ENCODE measurements at regions not wholly inside any gene's neighbourhood (a gene's known extent, or its start where the extent isn't known, plus 50 kb on each side); places are given as distances from the start of the nearest gene placed in this dataset.
"Not testable (repeated sequence)": the region's sequence is repeated elsewhere in the genome, so short reads cannot be mapped to it uniquely, and the experiment has no call there.

GRCh38 chr1:87410776-87411480 is 82.2 kb downstream of the LMO4 start:
- H3K9me3 ChIP-seq (replicated peaks in 1 of 2; ENCODE audit: control insufficient read depth in 1 of 2, insufficient read depth in 1 of 2, low read length in 2 of 2) = no peaks in the 10 kb centered on the region
- Mint-ChIP-seq H3K4me3 (no peak overlapping the region), H3K27ac (no peak overlapping the region), H3K4me1 (peaks cover 2% of the 10 kb centered on the region), H3K36me3 (no peaks in the 10 kb centered on the region), H3K27me3 (ENCODE audit: low read depth in 3 of 3) (peaks cover 0 to 4% (median 2%) of the 10 kb centered on the region in 3 donors), H3K9me3 (peaks cover 0 to 3% (median 0%) of the 10 kb centered on the region in 7 donors)
- 100% methylated on average over 1 of the region's 3 CpGs for WGBS (ENCODE audit: insufficient coverage)
- intact Hi-C loops (cut with micrococcal nuclease) = no loop called here
- DNase-seq = no peak
- H3K27ac ChIP-seq (ENCODE audit: low read depth in 1 of 2, low read length in 2 of 2) = no peak overlapping the region
- no peak overlapping the region for H2AFZ ChIP-seq (ENCODE audit: insufficient read depth, low read depth, low read length, poor library complexity, severe bottlenecking)
- no peak overlapping the region for H3K4me3 ChIP-seq (replicated peaks in 1 of 3; ENCODE audit: low read depth in 2 of 3, low read length in 3 of 3)
- no peaks in the 10 kb centered on the region for H3K27me3 ChIP-seq (ENCODE audit: control insufficient read depth in 2 of 2, insufficient read depth in 2 of 2, low read length in 2 of 2)
- no peak for TF ChIP-seq CTCF (IDR thresholded peaks at IDR 0.05)
- no peaks in the 10 kb centered on the region for H4K20me1 ChIP-seq (ENCODE audit: insufficient read depth, low read length)
- no peaks in the 10 kb centered on the region for H3K4me1 ChIP-seq (ENCODE audit: control insufficient read depth in 1 of 2, insufficient read depth in 2 of 2, low read length in 2 of 2)
- no peak overlapping the region for H3K9ac ChIP-seq (ENCODE audit: insufficient read depth, low read length, poor library complexity, severe bottlenecking)
- H3K36me3 ChIP-seq (replicated peaks in 1 of 2; ENCODE audit: control insufficient read depth in 1 of 2, insufficient read depth in 2 of 2, low read length in 2 of 2) = no peaks in the 10 kb centered on the region
- H3K4me2 ChIP-seq (replicated peaks; ENCODE audit: extremely low read depth, low read length, poor library complexity, severe bottlenecking) = no peak overlapping the region
- H3K79me2 ChIP-seq (ENCODE audit: insufficient read depth, low read length) = no peaks in the 10 kb centered on the region

- H3K4me2 ChIP-seq (replicated peaks; ENCODE audit: extremely low read depth, low read length, poor library complexity, severe bottlenecking); H2AFZ ChIP-seq (ENCODE audit: insufficient read depth, low read depth, low read length, poor library complexity, severe bottlenecking); H3K36me3 Mint-ChIP-seq; H3K4me3 ChIP-seq (replicated peaks in 1 of 3; ENCODE audit: low read depth in 2 of 3, low read length in 3 of 3); intact Hi-C loops (cut with micrococcal nuclease); H3K4me1 Mint-ChIP-seq; H3K79me2 ChIP-seq (ENCODE audit: insufficient read depth, low read length); H3K9me3 ChIP-seq (replicated peaks in 1 of 2; ENCODE audit: control insufficient read depth in 1 of 2, insufficient read depth in 1 of 2, low read length in 2 of 2); H3K27me3 Mint-ChIP-seq (ENCODE audit: low read depth in 3 of 3); H3K27ac Mint-ChIP-seq; H4K20me1 ChIP-seq (ENCODE audit: insufficient read depth, low read length); H3K4me1 ChIP-seq (ENCODE audit: control insufficient read depth in 1 of 2, insufficient read depth in 2 of 2, low read length in 2 of 2); H3K9me3 Mint-ChIP-seq; DNase-seq; H3K27ac ChIP-seq (ENCODE audit: low read depth in 1 of 2, low read length in 2 of 2); H3K36me3 ChIP-seq (replicated peaks in 1 of 2; ENCODE audit: control insufficient read depth in 1 of 2, insufficient read depth in 2 of 2, low read length in 2 of 2); H3K9ac ChIP-seq (ENCODE audit: insufficient read depth, low read length, poor library complexity, severe bottlenecking); H3K4me3 Mint-ChIP-seq; H3K27me3 ChIP-seq (ENCODE audit: control insufficient read depth in 2 of 2, insufficient read depth in 2 of 2, low read length in 2 of 2): not testable (repeated sequence)
- no CpG with 5 or more reads among the region's 2 CpGs for WGBS (ENCODE audit: insufficient coverage)
These were observed 85.2 kb downstream of the LMO4 start for GRCh38 chr1:87413846-87414245.

Measured in CD14-positive monocyte (primary cell).